RPMI8226 (cell line): ENCODE measurements at regions not wholly inside any gene's neighbourhood (a gene's known extent, or its start where the extent isn't known, plus 50 kb on each side); places are given as distances from the start of the nearest gene placed in this dataset.

Experiments
- DNase-seq: peaks from one replicate; pipeline ENCODE4 v3.0.0-alpha.2; 2015

DNA sequence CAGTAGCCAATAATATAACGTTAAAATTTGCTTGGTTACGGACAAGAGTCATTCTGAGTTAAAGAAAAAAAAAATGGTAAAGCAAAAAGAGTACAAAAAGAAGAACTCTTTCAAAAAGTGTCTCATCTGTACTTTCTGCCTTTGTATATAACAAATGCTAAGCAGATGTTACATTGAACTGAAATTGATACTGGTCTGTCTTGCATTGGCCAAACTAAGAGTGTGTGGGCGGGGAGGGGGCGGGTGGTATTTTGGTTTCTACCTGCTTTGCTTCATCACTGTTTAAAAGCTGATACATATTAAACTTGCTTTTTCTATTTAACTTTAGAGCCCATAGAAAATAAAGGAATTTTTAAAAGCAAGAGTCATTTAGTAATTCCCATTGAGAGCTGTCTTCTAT is 215.0 kb upstream of the THBS1 start:
- no peak for DNase-seq

DNA sequence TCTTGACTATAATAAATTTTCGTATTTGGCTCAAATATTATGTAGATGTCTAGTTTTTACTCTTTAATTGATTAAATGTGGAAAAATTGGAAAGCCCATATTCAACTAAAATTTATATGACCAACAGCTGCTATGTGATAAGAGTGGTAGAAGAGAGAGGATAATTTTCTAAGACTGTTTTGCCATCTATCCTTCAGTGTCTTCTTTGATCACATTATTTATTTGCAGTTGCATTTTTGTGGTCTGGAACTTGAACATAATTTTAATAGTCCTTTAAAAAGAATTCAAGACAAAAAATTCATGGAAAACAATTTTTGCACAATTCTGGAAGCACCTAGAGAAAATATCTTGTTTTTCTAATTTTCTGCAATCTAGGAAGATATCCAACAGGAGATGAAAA is 213.3 kb upstream of the THBS1 start:
- DNase-seq: no peak

DNA sequence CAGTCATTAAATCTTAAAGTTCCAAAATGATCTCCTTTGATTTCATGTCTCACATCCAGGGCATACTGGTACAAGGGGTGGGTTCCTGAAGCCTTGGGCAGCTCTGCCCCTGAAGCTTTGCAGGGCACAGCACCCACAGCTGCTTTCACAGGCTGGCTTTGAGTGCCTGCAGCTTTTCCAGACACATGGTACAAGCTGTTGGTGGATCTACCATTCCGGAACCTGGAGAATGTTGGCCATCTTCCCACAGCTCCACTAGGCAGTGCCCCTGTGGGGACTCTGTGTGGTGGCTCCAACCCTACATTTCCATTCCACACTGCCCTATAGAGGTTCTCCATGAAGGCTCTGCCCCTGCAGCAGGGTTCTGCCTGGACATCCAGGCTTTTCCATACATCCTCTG is 211.1 kb upstream of the THBS1 start:
- DNase-seq: no peak

DNA sequence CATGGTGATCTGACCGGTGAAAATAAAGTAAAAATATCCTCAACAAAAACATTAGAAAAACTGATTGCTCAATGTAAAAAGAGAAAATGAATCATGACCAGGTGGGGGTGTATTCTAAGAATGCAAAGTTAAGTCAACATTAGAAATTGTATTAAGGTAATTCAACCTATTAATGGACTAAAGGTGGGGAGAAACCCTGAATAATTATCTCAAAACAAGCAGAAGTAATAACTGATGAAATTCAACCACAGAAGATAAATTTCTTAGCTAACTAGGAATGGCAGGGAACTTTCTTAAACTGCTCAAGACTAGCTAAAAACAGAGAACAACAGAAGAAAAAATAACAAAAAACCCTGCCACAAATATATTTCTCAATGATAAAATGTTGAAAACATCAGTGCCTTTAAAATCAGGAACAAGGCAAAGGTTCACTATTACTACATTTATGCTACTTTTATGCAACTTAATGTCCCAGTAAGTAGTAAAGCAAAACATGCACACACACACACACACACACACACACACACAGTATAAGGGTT is 204.4 kb upstream of the THBS1 start:
- DNase-seq: no peak

DNA sequence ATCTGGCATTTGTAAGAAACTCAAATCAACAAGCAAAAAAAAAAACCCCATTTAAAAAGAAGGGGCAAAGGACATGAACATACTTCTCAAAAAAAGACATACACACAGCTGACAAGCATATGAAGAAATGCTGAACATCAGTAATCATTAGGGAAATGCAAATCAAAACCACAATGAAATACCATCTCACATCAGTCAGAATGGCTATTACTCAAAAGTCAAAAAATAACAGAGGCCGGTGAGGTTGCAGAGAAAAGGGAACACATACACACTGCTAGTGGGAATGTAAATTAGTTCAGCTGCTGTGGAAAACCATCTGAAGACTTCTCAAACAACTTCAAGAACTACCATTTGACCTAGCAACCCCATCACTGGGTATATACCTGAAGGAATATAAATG is 199.4 kb upstream of the THBS1 start:
- DNase-seq: no peak

DNA sequence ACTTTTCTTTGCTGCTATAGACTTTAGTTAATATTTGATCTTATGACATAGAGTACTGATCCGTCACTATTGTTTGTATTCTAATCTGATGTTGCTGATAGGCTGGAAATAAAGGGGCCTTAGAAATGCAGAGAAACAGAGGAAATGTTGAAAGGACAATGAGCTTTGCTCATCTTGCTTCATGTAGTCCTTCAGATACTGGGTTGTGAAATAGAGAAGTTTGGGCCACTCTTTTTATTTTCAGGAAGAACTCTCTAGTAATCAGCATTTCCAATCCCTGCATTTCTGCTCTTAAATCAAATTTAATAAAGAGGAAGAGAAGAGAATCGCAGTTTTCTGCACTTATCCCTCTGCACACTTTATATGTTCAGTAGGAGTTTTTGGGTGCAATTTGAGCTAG is 192.8 kb upstream of the THBS1 start:
- DNase-seq: no peak

DNA sequence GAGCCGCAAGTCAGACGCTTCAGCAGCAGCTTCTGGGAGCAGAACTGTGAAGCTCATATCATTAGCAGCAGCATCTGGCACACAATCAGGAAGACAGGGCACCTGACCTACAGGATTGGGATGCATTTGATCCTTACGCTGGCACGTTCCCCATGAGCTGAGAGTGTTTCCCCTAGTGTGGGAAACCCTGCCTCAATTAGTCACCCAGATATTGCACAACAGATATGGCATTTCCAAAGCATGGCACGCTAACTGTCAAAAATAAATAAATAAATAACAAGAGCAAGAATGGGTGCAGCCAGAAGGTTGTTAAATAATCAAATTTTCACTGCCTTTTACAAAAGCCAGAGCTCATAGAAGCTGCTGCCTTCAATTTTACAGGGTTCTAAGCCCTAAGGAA is 189.6 kb upstream of the THBS1 start:
- no peak for DNase-seq

DNA sequence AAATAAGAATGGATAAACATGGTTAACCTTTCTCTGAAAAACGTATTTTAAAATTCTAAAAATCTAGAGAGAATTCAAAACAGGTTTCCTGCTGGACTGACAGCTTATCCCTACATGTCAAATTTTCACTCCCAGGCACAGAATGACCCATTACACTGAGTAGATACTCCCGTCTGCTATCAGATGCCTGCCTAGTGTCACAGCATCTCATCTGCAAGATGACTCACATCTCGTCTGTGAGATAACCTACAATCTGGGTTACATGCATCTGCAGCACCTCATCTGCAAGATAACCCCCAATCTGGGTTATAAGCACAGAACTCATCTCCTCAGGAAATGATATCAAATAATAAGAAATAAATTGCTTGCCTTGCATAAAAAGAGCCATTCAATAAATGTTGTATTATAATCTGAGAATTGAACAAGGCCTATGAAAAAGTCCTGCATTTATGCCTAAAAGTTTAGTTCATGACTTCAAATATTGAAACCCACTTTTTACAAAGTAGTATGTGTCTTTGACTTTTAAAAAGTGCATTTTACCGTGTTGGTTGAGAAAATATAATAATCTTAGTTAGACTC is 188.3 kb upstream of the THBS1 start:
- no peak for DNase-seq

DNA sequence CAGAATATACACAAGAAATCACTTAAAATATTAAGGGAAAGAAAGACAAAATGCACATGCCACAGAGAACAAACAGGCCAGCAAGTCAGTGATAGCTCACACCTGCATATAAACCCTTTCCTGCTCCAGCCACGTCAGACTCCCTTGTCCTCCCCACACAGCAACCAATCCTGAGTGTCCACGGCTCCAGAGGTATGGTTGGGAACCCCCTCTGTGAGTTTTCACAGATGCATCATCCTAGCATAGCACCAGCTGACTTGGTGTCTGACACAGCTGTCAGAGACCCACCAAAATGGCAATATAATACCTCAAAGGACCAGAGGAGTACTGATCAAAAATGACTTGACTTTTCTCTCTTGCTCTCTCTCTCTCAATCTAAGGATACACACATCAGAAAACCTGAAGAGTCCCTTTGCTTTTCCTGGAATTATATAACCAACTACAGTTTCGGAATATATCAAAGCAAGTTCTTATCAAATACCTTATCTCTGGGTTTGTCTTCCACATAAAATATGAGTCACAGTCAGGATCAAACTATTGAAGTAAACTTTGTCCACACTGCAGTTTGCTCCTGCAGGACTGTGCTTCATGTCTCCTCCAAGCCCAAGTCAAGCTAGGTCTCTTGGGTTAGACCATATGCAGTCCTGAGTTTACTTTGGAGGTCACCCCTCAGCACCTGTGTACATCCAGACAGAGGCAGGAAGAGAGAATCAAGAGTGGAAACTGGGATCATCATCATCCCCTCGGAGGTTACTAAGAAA is 187.1 kb upstream of the THBS1 start:
- no peak for DNase-seq

DNA sequence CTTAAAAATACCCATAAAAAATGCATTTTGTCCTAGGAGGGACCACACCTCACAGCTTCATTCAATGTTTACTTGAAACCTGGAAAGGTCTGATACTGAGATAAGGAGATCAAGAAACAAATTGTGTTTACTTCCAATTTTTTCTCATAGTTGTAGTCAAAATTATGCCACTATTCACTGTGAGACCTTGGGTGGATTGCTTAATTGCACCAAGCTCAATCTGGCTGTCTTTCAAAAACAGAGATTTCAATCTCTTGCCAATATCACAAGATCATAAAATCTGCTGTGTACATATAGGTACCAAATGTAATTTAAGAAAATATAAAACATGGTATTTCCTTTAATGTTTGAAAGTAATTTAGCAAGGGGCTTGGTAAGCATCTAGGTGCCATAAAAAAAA is 186.4 kb upstream of the THBS1 start:
- DNase-seq: no peak

DNA sequence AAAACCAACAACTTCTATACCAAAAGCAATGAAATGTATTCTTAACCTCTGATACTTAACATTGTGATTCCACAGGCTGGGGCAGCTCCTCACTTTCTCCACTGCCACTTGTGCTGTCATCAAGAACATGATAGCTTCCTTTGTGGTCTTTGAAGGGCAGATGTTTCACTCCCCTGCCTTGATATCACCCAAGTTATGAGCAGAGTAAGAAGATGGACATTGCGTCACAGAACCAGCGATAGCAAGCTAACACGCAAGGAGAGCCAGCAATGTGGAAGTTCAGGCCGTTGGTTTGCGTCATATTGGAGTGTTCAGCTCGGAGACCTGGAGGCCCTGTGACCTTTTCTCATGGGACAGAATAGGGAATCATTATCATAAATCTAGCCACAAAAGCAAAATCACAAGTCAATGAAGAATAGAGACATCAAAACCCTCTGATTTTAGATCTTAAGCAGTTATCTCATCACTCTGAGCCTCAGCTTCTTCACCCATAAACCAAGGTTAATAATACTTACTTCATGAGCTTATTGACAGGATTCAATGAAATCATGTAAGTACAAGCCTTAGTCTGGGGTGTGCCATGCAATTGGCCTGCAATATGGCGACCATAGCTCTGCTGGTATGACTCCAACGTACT is 183.8 kb upstream of the THBS1 start:
- DNase-seq: no peak

DNA sequence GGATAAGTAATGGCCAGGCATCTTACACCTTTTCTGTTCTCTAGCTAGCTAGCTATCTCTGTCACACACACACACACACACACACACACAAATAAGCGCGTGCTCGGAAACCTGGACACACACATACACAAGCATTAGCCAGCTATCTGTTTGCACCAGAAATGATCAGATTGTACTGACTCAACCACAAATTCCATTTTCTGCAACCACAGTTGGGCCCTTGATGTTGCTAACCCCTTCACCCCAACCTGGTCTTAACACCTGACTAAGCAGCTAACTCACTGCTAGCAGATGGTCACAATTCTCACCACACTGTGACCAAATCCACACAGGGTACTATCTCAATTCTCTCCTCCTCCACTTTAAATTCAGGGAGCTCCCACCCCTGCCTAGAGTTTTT is 183.0 kb upstream of the THBS1 start:
- no peak for DNase-seq

DNA sequence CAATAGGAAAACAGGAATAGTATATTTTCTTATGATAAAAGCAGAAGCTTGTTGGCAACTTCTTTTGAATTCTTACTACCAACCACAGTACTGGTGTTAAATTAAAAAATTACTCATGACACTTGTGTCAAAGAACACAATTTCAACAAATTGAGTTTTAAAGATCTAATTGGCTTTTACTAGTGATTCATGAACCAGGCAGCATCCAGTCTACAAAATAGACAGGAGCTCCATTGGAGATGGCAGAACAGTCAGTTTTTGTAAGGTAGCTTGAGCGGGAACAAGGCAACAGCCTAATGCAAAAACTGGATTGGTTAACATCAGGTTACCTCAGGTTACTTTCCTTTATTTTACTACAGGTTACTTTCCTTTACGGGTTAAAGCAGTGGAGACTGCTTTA is 181.3 kb upstream of the THBS1 start:
- no peak for DNase-seq

DNA sequence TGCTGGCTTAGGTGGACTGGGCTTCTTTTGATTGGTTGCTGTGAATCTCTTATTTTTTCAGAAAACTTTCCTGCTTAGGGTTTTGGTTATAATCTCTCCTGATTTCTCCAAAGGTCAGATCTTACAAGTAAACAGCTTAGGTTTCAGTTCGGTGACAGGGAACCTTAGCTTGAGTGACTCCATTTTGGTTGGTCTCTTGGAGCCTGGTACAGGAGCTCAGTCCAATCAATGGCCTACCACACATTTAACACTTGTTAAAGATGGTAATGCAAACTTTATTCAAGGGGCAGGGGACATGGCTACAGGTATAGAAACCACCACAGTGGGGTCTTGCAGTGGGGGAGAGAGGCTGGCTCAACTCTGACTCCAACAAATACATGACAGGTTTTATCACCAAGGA is 180.9 kb upstream of the THBS1 start:
- DNase-seq: no peak

DNA sequence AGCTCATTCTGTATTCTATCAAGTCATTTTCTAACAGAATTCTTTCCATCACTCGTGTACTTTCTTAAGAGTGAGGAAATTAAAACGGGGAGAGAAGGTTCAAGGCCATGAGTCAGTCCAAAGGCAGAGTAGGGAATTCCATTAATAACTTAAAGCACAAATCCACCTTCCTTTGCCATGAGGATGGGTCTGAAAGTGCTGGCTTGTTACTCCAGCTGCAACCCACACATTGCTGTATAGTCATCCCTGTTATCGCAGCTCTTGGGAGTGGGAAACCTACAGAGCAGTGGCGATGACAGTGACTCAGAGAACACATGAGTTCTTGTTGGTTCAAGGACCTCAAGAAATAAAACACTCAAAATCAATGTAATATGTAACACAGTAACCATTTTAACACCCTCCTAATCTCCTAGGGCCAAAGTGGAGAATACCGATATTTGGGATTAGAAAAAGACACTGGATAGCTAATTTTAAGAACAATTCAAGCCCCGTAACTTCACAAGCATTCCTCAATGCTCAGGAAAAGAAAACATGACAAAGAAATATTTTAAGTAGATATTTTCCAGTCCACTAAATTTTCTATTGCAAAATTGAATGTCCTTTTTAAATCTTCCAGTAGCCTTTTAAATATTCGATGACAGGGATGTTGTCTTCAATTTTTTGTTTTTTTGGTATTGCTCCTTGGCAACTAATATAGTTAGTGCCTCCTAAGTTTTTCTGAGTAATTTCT is 179.9 kb upstream of the THBS1 start:
- no peak for DNase-seq

DNA sequence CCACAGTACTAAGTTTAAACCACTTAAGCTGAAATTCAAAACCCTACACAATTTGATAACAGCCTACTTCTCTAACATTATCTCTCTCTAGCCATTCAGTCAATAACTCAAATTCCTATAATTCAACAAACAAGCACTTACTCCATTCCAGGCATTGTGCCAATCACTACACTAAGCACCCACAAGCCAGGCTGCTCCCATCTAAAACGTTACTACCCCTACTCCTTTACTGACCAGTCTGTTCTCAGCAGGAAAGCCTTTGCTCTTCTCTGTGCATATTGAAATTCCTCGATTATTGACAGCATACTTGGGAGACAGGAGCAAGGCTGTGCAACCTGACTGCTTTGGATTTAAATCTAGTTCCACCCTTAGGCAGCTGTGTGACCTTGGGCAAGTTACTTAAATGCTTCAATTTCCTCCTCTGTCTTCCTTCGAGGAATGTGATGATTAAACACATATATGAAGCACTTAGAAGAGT is 177.2 kb upstream of the THBS1 start:
- no peak for DNase-seq

DNA sequence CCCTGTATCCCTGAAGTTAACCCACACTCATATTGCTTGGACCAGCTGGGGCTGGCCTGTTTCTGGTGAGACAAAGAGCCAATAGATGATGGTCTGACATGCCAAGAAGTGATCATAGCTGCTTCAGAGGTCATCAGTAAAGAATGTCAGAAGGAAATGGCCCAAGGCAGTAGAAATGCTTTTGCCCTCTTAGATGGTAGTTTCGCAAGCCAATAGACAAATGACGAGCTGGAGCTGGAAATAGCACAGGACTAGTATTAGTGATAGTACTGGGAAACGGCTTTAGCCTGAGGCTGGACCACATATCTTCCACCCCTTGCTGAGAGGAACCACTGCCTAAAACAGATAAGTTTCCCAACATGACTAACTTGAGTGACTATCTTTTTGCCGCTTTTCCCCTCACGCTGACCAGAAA is 176.1 kb upstream of the THBS1 start:
- DNase-seq: no peak

DNA sequence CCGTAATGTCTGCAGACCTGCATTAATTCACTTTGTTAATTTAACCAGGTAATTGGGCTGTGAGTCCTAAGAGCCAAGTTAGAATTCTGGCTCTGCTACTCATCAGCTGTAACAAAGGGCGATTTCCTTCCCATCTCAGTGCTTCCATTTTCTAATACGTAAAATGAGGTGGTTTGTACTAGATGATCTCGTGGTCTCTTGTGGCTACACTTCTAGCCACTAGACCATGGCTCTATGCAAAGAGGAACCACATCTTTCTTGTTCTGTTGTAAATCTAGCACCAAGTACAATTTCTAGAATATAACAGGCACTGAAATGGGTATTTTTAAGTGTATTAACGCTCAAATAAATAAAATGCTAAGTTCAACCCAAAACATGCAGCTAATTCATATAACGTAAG is 174.4 kb upstream of the THBS1 start:
- DNase-seq: no peak

DNA sequence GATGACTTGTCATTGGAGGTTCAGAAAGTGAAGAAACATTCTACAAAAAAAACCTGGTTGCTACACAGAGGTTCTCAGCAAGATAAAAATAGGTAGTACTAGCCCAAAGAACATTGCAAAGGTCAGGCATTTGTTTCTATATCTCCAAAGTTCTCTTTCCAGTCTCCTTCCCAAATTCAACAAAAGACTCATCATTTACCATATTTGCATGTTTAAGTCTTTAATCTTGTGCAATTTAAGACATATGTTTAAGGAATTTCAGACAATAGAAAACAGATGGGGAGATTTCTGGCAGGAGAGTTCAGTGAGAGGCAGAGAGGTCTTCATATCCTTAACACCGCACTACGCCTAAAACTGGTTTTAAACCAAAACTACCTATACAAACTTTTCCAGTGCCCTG is 173.8 kb upstream of the THBS1 start:
- no peak for DNase-seq

DNA sequence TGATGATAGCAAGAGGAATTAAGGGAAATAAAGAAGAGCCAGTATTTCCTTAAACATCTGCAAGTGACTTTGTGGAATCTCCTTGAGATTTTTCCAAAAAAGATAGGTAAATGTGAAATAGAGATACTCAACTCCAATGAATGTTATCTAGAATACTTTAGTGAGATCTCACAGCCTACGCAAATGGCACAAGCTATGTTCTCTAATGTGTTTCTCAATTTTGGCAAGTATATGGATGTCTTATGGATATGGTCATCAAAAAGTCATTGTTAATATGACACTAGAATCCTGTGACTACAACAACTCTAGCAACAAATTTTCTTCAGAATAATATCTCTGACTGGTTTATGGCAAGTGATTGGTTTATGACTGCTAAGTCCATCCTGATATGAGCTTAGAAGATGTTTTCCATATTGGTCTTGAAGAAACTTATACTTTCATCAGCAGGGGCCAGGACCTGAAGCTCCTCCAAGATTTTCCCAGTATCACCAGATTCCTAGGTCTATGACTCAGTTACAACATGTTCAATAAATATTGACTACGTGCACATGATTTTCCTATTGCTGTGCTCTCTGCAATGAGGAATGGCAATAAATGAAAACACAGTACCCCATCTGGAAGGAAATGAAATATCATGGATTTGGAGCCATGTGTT is 170.9 kb upstream of the THBS1 start:
- DNase-seq: no peak

DNA sequence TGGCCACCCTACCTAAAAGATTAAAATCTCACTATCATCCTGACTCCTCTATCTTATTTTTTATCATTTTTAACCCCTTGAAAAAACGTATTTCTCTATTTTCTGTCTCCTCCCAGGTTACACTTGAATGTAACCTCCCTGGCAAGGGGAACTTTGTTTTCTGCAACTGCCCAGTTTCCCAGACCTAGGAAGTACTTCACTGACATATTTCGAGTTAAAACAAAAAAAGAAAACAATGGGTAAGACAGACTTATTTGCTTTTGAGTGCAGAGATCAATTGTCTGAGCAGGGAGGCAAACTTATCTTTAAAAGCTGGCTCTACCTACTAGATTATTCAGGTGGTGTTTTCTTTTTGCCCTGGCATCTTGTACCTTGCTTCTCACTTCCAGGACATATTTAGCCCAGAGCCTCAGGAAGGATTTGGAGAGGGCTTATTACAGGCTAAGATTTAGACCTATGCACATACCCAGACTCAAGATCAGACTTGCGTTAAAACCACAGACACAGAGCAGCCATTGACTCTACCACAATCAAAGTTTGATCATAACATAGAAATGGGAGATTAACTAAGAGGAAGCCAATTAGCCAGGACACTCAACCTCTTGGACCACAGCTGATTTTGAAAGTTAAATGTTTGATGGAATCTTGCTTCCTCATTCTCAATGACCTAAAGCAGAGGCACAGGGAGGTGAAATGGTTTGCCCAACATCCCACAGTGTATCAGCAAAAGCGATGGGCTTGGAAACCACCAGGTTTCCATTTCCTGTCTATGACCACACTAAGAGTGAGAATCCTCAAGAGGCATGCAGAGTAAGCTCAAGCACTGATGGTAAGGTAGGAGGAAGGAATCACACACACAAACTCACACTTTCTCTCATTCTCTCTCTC is 169.5 kb upstream of the THBS1 start:
- no peak for DNase-seq

DNA sequence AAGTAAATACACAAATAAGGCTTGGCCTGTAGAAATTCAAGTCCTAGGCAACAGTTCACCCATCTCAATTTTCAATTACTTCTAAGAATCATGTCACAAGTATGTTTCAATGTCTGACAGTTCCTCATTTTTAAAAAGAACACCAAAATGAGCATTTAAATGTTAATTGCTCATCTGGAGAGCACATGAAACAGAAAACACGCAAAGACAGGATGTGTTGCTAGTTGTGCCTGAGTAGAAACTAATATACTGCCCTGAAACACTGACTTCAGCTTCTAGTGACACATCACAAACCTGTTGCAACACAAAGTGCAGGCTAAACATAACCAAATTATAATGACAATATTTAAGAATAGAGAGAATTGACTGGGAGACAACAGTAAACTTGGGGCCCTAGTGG is 167.3 kb upstream of the THBS1 start:
- no peak for DNase-seq
